ENCODE measurements at regions not wholly inside any gene's neighbourhood (a gene's known extent, or its start where the extent isn't known, plus 50 kb on each side); places are given as distances from the start of the nearest gene placed in this dataset.

DNA sequence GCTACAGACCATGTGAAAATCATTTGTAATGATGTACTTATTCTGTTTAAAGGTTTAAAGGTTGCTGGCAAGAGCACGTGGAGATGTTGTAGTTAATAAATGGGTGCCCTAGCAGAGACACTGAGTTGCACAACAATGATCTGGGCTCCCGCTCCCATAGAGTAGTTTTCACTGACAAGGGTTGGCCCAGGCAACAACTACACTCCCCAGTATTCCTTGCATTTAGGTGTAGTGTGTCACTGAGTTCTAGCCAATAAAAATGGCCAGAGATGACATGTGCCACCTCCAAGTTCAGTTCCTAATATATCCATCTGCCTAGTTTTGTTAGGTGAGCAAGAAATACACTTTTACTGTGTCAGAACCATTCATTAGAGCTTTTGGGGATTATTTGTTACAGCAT lies 392.1 kb upstream of the MTPN start:
- DNase-seq (ENCODE audit: extremely low spot score): no peak
- TF ChIP-seq LEF1 (IDR thresholded peaks at IDR 0.05; ENCODE audit: borderline replicate concordance) (no peak), FOXA1 (IDR thresholded peaks at IDR 0.05) (no peak), ELF4 (IDR thresholded peaks at IDR 0.05) (no peak), BHLHE40 (IDR thresholded peaks at IDR 0.05; ENCODE audit: borderline replicate concordance) (no peak), FOXK2 (IDR thresholded peaks at IDR 0.05) (no peak), HDGF (IDR thresholded peaks at IDR 0.05; ENCODE audit: borderline replicate concordance) (no peak), SUZ12 (IDR thresholded peaks at IDR 0.05) (no peak), ZNF384 (IDR thresholded peaks at IDR 0.05) (no peak), L3MBTL2 (conservative IDR thresholded peaks at IDR 0.05) (no peak), TARDBP (IDR thresholded peaks at IDR 0.05) (no peak), NFRKB (IDR thresholded peaks at IDR 0.05) (no peak), FOXM1 (IDR thresholded peaks at IDR 0.05; ENCODE audit: borderline replicate concordance) (no peak), ARNT (IDR thresholded peaks at IDR 0.05) (no peak), CTBP1 (IDR thresholded peaks at IDR 0.05; ENCODE audit: borderline replicate concordance) (no peak), SP1 (IDR thresholded peaks at IDR 0.05) (no peak)
- TF ChIP-seq, protein P1, sequence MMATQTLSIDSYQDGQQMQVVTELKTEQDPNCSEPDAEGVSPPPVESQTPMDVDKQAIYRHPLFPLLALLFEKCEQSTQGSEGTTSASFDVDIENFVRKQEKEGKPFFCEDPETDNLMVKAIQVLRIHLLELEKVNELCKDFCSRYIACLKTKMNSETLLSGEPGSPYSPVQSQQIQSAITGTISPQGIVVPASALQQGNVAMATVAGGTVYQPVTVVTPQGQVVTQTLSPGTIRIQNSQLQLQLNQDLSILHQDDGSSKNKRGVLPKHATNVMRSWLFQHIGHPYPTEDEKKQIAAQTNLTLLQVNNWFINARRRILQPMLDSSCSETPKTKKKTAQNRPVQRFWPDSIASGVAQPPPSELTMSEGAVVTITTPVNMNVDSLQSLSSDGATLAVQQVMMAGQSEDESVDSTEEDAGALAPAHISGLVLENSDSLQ (IDR thresholded peaks at IDR 0.05): no peak
- ChIA-PET CTCF (no interaction called here), POLR2A (no interaction called here)

DNA sequence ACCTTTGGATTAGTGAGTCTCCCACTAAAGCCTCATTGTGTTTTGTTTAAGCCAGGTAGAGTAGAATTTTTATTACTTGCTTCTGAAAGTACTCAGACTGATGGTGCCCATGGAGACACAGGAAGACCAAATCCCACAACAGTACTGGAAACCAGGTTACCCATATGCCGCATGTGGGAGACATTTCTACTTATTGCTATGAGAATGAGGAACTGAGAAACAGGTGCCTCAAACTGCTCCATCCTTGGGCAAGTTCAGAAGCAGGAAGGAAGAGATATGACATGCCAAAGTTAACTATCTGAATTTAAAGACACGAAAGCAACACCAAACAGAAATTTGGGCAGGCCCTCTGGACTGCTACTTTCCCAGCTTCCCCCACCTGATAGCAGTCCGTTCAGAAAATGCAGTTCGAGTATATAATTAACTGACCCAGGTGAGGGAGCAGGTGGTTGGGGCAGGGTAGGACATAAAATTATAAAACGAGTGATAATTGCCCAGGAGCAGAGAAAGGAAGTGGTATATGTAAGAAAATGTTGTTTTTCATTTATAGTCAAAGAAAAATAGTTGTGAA lies 382.3 kb upstream of the MTPN start:
- no peak for DNase-seq (ENCODE audit: extremely low spot score)
- ChIA-PET CTCF (no interaction called here), POLR2A (no interaction called here)
- no peak for TF ChIP-seq LEF1 (IDR thresholded peaks at IDR 0.05; ENCODE audit: borderline replicate concordance)
- no peak for TF ChIP-seq NFRKB (IDR thresholded peaks at IDR 0.05)
- no peak for TF ChIP-seq TARDBP (IDR thresholded peaks at IDR 0.05)
- TF ChIP-seq SP1 (IDR thresholded peaks at IDR 0.05): no peak
- TF ChIP-seq, protein P1 (IDR thresholded peaks at IDR 0.05): no peak
- no peak for TF ChIP-seq CTBP1 (IDR thresholded peaks at IDR 0.05; ENCODE audit: borderline replicate concordance)
- no peak for TF ChIP-seq BHLHE40 (IDR thresholded peaks at IDR 0.05; ENCODE audit: borderline replicate concordance)
- no peak for TF ChIP-seq ZNF384 (IDR thresholded peaks at IDR 0.05)
- TF ChIP-seq ARNT (IDR thresholded peaks at IDR 0.05): no peak
- no peak for TF ChIP-seq FOXM1 (IDR thresholded peaks at IDR 0.05; ENCODE audit: borderline replicate concordance)
- TF ChIP-seq HDGF (IDR thresholded peaks at IDR 0.05; ENCODE audit: borderline replicate concordance): no peak
- no peak for TF ChIP-seq ELF4 (IDR thresholded peaks at IDR 0.05)
- no peak for TF ChIP-seq L3MBTL2 (conservative IDR thresholded peaks at IDR 0.05)
- no peak for TF ChIP-seq SUZ12 (IDR thresholded peaks at IDR 0.05)
- no peak for TF ChIP-seq FOXA1 (IDR thresholded peaks at IDR 0.05)

- TF ChIP-seq SUZ12 (IDR thresholded peaks at IDR 0.05) (no peak), CTBP1 (IDR thresholded peaks at IDR 0.05; ENCODE audit: borderline replicate concordance) (no peak), BHLHE40 (IDR thresholded peaks at IDR 0.05; ENCODE audit: borderline replicate concordance) (no peak), ARNT (IDR thresholded peaks at IDR 0.05) (no peak), NFRKB (IDR thresholded peaks at IDR 0.05) (no peak), TARDBP (IDR thresholded peaks at IDR 0.05) (no peak), FOXK2 (IDR thresholded peaks at IDR 0.05) (no peak), FOXM1 (IDR thresholded peaks at IDR 0.05; ENCODE audit: borderline replicate concordance) (no peak), LEF1 (IDR thresholded peaks at IDR 0.05; ENCODE audit: borderline replicate concordance) (no peak), ELF4 (IDR thresholded peaks at IDR 0.05) (no peak), ZNF384 (IDR thresholded peaks at IDR 0.05) (no peak), SP1 (IDR thresholded peaks at IDR 0.05) (no peak), HDGF (IDR thresholded peaks at IDR 0.05; ENCODE audit: borderline replicate concordance) (no peak), L3MBTL2 (conservative IDR thresholded peaks at IDR 0.05) (no peak), FOXA1 (IDR thresholded peaks at IDR 0.05) (no peak)
- TF ChIP-seq, protein P1 (IDR thresholded peaks at IDR 0.05): no peak
- no peak for DNase-seq (ENCODE audit: extremely low spot score)
- CTCF ChIA-PET: no interaction called here
- POLR2A ChIA-PET: no interaction called here
Observed at GRCh38 chr7:136353287-136353686, 376.1 kb upstream of the MTPN start.

- TF ChIP-seq TARDBP (IDR thresholded peaks at IDR 0.05) (no peak), SP1 (IDR thresholded peaks at IDR 0.05) (no peak), ZNF384 (IDR thresholded peaks at IDR 0.05) (no peak), CTBP1 (IDR thresholded peaks at IDR 0.05; ENCODE audit: borderline replicate concordance) (no peak)
- ChIA-PET POLR2A (no interaction called here), CTCF (no interaction called here)
- DNase-seq (ENCODE audit: extremely low spot score): no peak
Observed at GRCh38 chr7:136348542-136349192, 371.5 kb upstream of the MTPN start.

- TF ChIP-seq FOXK2 (IDR thresholded peaks at IDR 0.05) (no peak), ELF4 (IDR thresholded peaks at IDR 0.05) (no peak), ZNF384 (IDR thresholded peaks at IDR 0.05) (no peak)
- TF ChIP-seq, protein P1 (IDR thresholded peaks at IDR 0.05): no peak
- ChIA-PET POLR2A (no interaction called here), CTCF (no interaction called here)
- DNase-seq (ENCODE audit: extremely low spot score): no peak
Observed at GRCh38 chr7:136348142-136348541, 371.0 kb upstream of the MTPN start.

DNA sequence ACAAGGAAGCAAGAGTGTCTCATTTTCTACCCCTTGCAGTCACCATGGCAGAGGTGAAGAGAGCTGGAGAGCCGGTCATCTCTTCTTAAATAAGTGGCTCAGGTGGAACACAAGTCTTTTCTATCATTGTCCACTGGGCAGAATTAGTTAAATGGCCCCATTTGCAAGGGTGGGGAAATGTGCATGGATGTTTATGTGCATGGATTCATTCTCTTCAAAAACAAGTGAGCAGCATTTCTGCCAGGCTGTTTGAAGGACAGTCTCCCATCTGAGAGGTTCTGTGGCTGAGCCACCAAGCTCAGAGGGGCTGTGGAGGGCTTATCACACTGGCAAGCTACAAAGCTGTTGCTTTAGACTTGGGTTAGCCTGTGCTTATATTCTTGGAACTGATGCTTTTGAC lies 370.3 kb upstream of the MTPN start:
- TF ChIP-seq TARDBP (IDR thresholded peaks at IDR 0.05): no peak
- no peak for TF ChIP-seq L3MBTL2 (conservative IDR thresholded peaks at IDR 0.05)
- no peak for TF ChIP-seq BHLHE40 (IDR thresholded peaks at IDR 0.05; ENCODE audit: borderline replicate concordance)
- TF ChIP-seq FOXM1 (IDR thresholded peaks at IDR 0.05; ENCODE audit: borderline replicate concordance): no peak
- TF ChIP-seq ARNT (IDR thresholded peaks at IDR 0.05): no peak
- TF ChIP-seq, protein P1 (IDR thresholded peaks at IDR 0.05): no peak
- no peak for TF ChIP-seq FOXK2 (IDR thresholded peaks at IDR 0.05)
- no peak for TF ChIP-seq ZNF384 (IDR thresholded peaks at IDR 0.05)
- no peak for TF ChIP-seq SP1 (IDR thresholded peaks at IDR 0.05)
- no peak for TF ChIP-seq ELF4 (IDR thresholded peaks at IDR 0.05)
- no peak for TF ChIP-seq NFRKB (IDR thresholded peaks at IDR 0.05)
- no peak for TF ChIP-seq LEF1 (IDR thresholded peaks at IDR 0.05; ENCODE audit: borderline replicate concordance)
- no peak for TF ChIP-seq CTBP1 (IDR thresholded peaks at IDR 0.05; ENCODE audit: borderline replicate concordance)
- no peak for TF ChIP-seq FOXA1 (IDR thresholded peaks at IDR 0.05)
- no peak for TF ChIP-seq SUZ12 (IDR thresholded peaks at IDR 0.05)
- no peak for TF ChIP-seq HDGF (IDR thresholded peaks at IDR 0.05; ENCODE audit: borderline replicate concordance)
- ChIA-PET CTCF (no interaction called here), POLR2A (no interaction called here)
- DNase-seq (ENCODE audit: extremely low spot score): no peak

Measured in HEK293T (cell line).